Prostate gland (tissue), 2 donors: ENCODE measurements at regions not wholly inside any gene's neighbourhood (a gene's known extent, or its start where the extent isn't known, plus 50 kb on each side); places are given as distances from the start of the nearest gene placed in this dataset.

Source experiments
- DNase-seq: peaks from one replicate; pipeline ENCODE4 v3.0.0-alpha.2; 2019; ENCODE audit warnings: low spot score
- H3K27ac ChIP-seq, 2 donors: fragments of 200-600 bp; sonication (generic); 2 replicates each; pipeline ENCODE4 v1.5.1; 2017 to 2019
- H3K27me3 ChIP-seq: fragments of 200-600 bp; sonication (generic); replicated peaks from 2 replicates; pipeline ENCODE4 v1.5.1; 2019; ENCODE audit not compliant: insufficient read depth
- H3K36me3 ChIP-seq, 2 donors: fragments of 200-600 bp; sonication (generic); 1 replicate in 1 of 2; 2 replicates in 1 of 2; pipeline versions ENCODE4 v1.5.1 to v1.8.1; 2017 to 2019
- H3K4me1 ChIP-seq: fragments of 200-600 bp; sonication (generic); replicated peaks from 2 replicates; pipeline ENCODE4 v1.5.1; 2019
- H3K4me3 ChIP-seq, 2 donors: fragments of 200-600 bp; sonication (generic); 2 replicates each; pipeline ENCODE4 v1.5.1; 2017 to 2019
- H3K9me3 ChIP-seq: fragments of 200-600 bp; sonication (generic); 2 replicates; pipeline ENCODE4 v1.5.1; 2017
- CTCF ChIP-seq, 4 experiments: fragments of 200-600 bp in 2 of 4; fragments of 450-650 bp in 2 of 4; sonication (generic) in 2 of 4; IDR thresholded peaks; 1 replicate in 3 of 4; 2 replicates in 1 of 4; pipeline ENCODE4 v1.5.1; 2016 to 2019; ENCODE audit warnings: antibody characterized with exemption in 4 of 4, mild to moderate bottlenecking in 2 of 4, moderate library complexity in 2 of 4
- POLR2A ChIP-seq: fragments of 450-650 bp; IDR thresholded peaks from one replicate; pipeline ENCODE4 v1.6.1; 2016; ENCODE audit warnings: antibody characterized with exemption, mild to moderate bottlenecking
- POLR2AphosphoS5 ChIP-seq: sonication (generic); formaldehyde crosslinking; IDR thresholded peaks from one replicate; pipeline ENCODE4 v1.6.1; 2017; ENCODE audit warnings: antibody characterized with exemption
- WGBS: methylation state at CpG from one replicate; pipeline ENCODE4 v1.1.5; 2018; 5-methylcytosine and 5-hydroxymethylcytosine counted together
- intact Hi-C: fragments of 100-400 bp; cut with DNase I; formaldehyde crosslinking; loops from one replicate; pipeline ENCODE4 v1.14.2; 2022

- WGBS = 63% methylated on average over 5 of the region's 5 CpGs
- intact Hi-C loops = loop anchor here (10.0 kb wide), 1 partner anchor 267 kb away; no protein-coding TSS in a partner anchor
- Histone ChIP-seq H3K27ac (no peak overlapping the region), H3K27me3 (no peaks in the 10 kb centered on the region), H3K4me3 (no peak overlapping the region), H3K4me1 (no peaks in the 10 kb centered on the region), H3K36me3 (no peaks in the 10 kb centered on the region), H3K9me3 (no peaks in the 10 kb centered on the region)
- TF ChIP-seq CTCF (IDR thresholded peaks at IDR 0.05) (no peak), POLR2A (no peak), POLR2AphosphoS5 (no peak)
- no peak for DNase-seq
These were observed 146.9 kb downstream of the MIS18A start for GRCh38 chr21:32131960-32132359.

- Histone ChIP-seq H3K4me1 (no peaks in the 10 kb centered on the region), H3K4me3 (no peak overlapping the region), H3K27ac (no peak overlapping the region), H3K9me3 (no peaks in the 10 kb centered on the region), H3K36me3 (no peaks in the 10 kb centered on the region), H3K27me3 (no peaks in the 10 kb centered on the region)
- 32% methylated on average over 7 of the region's 7 CpGs for WGBS
- intact Hi-C loops = loop anchor here (10.0 kb wide), 1 partner anchor 266 kb away; no protein-coding TSS in a partner anchor
- DNase-seq = peak; percentile 25
- TF ChIP-seq CTCF (IDR thresholded peaks at IDR 0.05) = no peak
- no peak for TF ChIP-seq POLR2A
- peak; percentile 49 for TF ChIP-seq POLR2AphosphoS5
These were observed 147.7 kb downstream of the MIS18A start for GRCh38 chr21:32131164-32131563.

GRCh38 chr21:32130031-32130891 is 148.6 kb downstream of the MIS18A start:
- WGBS = 90% methylated on average over 5 of the region's 5 CpGs
- no peak for DNase-seq
- H3K27ac ChIP-seq = no peak overlapping the region
- no peak for TF ChIP-seq CTCF (IDR thresholded peaks at IDR 0.05)
- no peak for TF ChIP-seq POLR2A
- TF ChIP-seq POLR2AphosphoS5 = no peak
- H3K4me3 ChIP-seq = no peak overlapping the region
- no peaks in the 10 kb centered on the region for H3K36me3 ChIP-seq
- no peaks in the 10 kb centered on the region for H3K4me1 ChIP-seq
- H3K27me3 ChIP-seq = no peaks in the 10 kb centered on the region
- H3K9me3 ChIP-seq = no peaks in the 10 kb centered on the region
- intact Hi-C loops = loop anchor here (10.0 kb wide), 1 partner anchor 265 kb away; no protein-coding TSS in a partner anchor

GRCh38 chr21:32127081-32127480 is 151.8 kb downstream of the MIS18A start:
- DNase-seq = no peak
- H3K27me3 ChIP-seq = no peaks in the 10 kb centered on the region
- no peak overlapping the region for H3K27ac ChIP-seq
- no peaks in the 10 kb centered on the region for H3K9me3 ChIP-seq
- WGBS = 76% methylated on average over 3 of the region's 3 CpGs
- intact Hi-C loops = no loop called here
- TF ChIP-seq POLR2A = no peak
- no peak for TF ChIP-seq POLR2AphosphoS5
- H3K36me3 ChIP-seq = no peaks in the 10 kb centered on the region
- no peaks in the 10 kb centered on the region for H3K4me1 ChIP-seq
- no peak overlapping the region for H3K4me3 ChIP-seq

GRCh38 chr21:32122082-32122481 is 156.8 kb downstream of the MIS18A start:
- intact Hi-C loops = no loop called here
- DNase-seq = no peak
- no peaks in the 10 kb centered on the region for H3K27me3 ChIP-seq
- 92% methylated on average over 2 of the region's 2 CpGs for WGBS
- H3K36me3 ChIP-seq = no peaks in the 10 kb centered on the region
- H3K9me3 ChIP-seq = no peaks in the 10 kb centered on the region
- TF ChIP-seq CTCF (IDR thresholded peaks at IDR 0.05) (no peak), POLR2AphosphoS5 (no peak), POLR2A (no peak)
- H3K4me3 ChIP-seq = no peak overlapping the region
- H3K27ac ChIP-seq = no peak overlapping the region
- H3K4me1 ChIP-seq = no peaks in the 10 kb centered on the region
